HG03159 (cell line): ENCODE measurements at regions not wholly inside any gene's neighbourhood (a gene's known extent, or its start where the extent isn't known, plus 50 kb on each side); places are given as distances from the start of the nearest gene placed in this dataset.
"Not testable (repeated sequence)": the region's sequence is repeated elsewhere in the genome, so short reads cannot be mapped to it uniquely, and the experiment has no call there.

ENCODE experiments used
- ATAC-seq: cut with Tn5 transposase; IDR thresholded peaks from one replicate; pipeline ENCODE4 v1.9.1; 2021; ENCODE audit warnings: mild to moderate bottlenecking, moderate library complexity; ENCODE audit not compliant: unreplicated experiment

GRCh38 chr12:46884362-46884761 is 58.6 kb upstream of the SLC38A4 start:
- ATAC-seq = no peak

- ATAC-seq = no peak
Measured at GRCh38 chr12:46886541-46887041, 60.8 kb upstream of the SLC38A4 start.

GRCh38 chr12:46887870-46888269 is 62.1 kb upstream of the SLC38A4 start:
- no peak for ATAC-seq

- ATAC-seq = no peak
Measured at GRCh38 chr12:46888568-46888967, 62.8 kb upstream of the SLC38A4 start.

GRCh38 chr12:46891306-46891705 is 65.5 kb upstream of the SLC38A4 start:
- ATAC-seq = no peak

GRCh38 chr12:46892034-46892705 is 66.4 kb upstream of the SLC38A4 start:
- no peak for ATAC-seq

- ATAC-seq = no peak
Measured at GRCh38 chr12:46892887-46893286, 67.1 kb upstream of the SLC38A4 start.

- ATAC-seq = no peak
Measured at GRCh38 chr12:46893434-46893833, 67.6 kb upstream of the SLC38A4 start.

GRCh38 chr12:46895726-46896125 is 69.9 kb upstream of the SLC38A4 start:
- ATAC-seq = no peak

- ATAC-seq = no peak
Measured at GRCh38 chr12:46896680-46897079, 70.9 kb upstream of the SLC38A4 start.

GRCh38 chr12:46898152-46898931 is 72.5 kb upstream of the SLC38A4 start:
- ATAC-seq = no peak

- ATAC-seq = no peak
Measured at GRCh38 chr12:46898989-46899388, 73.2 kb upstream of the SLC38A4 start.

GRCh38 chr12:46900734-46901463 is 75.1 kb upstream of the SLC38A4 start:
- no peak for ATAC-seq

- ATAC-seq = no peak
Measured at GRCh38 chr12:46901464-46902205, 75.8 kb upstream of the SLC38A4 start.

- peak; percentile 48 for ATAC-seq
Measured at GRCh38 chr12:46903058-46903457, 77.3 kb upstream of the SLC38A4 start.

- no peak for ATAC-seq
Measured at GRCh38 chr12:46904406-46905238, 78.8 kb upstream of the SLC38A4 start.

GRCh38 chr12:46905239-46905627 is 79.4 kb upstream of the SLC38A4 start:
- not testable (repeated sequence) for ATAC-seq

GRCh38 chr12:46907791-46908190 is 82.0 kb upstream of the SLC38A4 start:
- no peak for ATAC-seq

GRCh38 chr12:46908236-46908935 is 82.6 kb upstream of the SLC38A4 start:
- no peak for ATAC-seq
